ENCODE measurements at regions not wholly inside any gene's neighbourhood (a gene's known extent, or its start where the extent isn't known, plus 50 kb on each side); places are given as distances from the start of the nearest gene placed in this dataset.

- Mint-ChIP-seq H3K9me3 (no peaks in the 10 kb centered on the region), H3K27ac (no peak overlapping the region), H3K4me1 (no peaks in the 10 kb centered on the region), H3K4me3 (no peak overlapping the region), H3K27me3 (ENCODE audit: low read depth) (no peaks in the 10 kb centered on the region), H3K36me3 (no peaks in the 10 kb centered on the region)
- TF ChIP-seq CTCF (IDR thresholded peaks at IDR 0.05; ENCODE audit: unreplicated experiment): no peak
- no peak for DNase-seq (ENCODE audit: low spot score in 2 of 2, unreplicated experiment in 2 of 2)
Measured at GRCh38 chr5:42059291-42059690, 134.2 kb downstream of the FBXO4 start.

DNA sequence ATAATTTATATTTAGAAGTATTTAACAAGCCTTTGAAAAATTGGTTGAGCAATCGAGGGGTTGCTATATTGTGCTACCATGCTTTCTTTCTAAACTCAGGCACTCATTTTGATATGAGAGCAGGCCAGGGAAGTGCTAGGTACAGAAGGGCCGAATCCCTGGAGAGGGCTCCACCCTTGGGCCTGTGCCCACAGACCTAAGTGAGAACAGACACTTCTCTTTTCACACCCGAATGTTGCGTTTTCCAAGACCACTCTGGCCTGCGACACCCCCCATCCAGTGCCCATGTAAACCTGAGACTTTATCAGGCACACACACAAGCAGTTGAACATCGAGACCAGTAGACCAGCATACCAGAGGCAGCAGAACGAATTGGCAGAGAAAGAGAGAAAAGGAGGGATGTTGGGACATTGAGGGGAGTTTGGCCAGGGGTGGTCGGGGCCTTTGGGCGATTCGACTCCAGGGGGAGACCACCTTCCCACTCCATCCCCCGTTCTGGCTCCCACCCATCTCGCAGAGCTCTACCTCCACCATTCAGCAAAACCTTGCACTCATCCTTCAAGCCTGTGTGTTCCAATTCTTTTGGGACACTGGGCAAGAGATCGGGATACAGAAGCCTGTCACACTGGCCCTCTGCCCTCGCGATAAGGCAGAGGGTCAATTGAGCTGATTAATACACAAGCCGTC lies 134.8 kb downstream of the FBXO4 start:
- Mint-ChIP-seq H3K27ac (no peak overlapping the region), H3K4me1 (no peaks in the 10 kb centered on the region), H3K9me3 (no peaks in the 10 kb centered on the region), H3K36me3 (no peaks in the 10 kb centered on the region), H3K4me3 (no peak overlapping the region), H3K27me3 (ENCODE audit: low read depth) (no peaks in the 10 kb centered on the region)
- no peak for TF ChIP-seq CTCF (IDR thresholded peaks at IDR 0.05; ENCODE audit: unreplicated experiment)
- DNase-seq (ENCODE audit: low spot score in 2 of 2, unreplicated experiment in 2 of 2): no peak

- no peaks in the 10 kb centered on the region for H3K27me3 Mint-ChIP-seq (ENCODE audit: low read depth)
- H3K9me3 Mint-ChIP-seq: no peaks in the 10 kb centered on the region
- H3K4me1 Mint-ChIP-seq: no peaks in the 10 kb centered on the region
- no peak for DNase-seq (ENCODE audit: low spot score in 2 of 2, unreplicated experiment in 2 of 2)
- no peaks in the 10 kb centered on the region for H3K36me3 Mint-ChIP-seq
- TF ChIP-seq CTCF (IDR thresholded peaks at IDR 0.05; ENCODE audit: unreplicated experiment): no peak
- H3K27ac Mint-ChIP-seq: no peak overlapping the region
- H3K4me3 Mint-ChIP-seq: no peak overlapping the region
Measured at GRCh38 chr5:42061121-42061520, 136.0 kb downstream of the FBXO4 start.

GRCh38 chr5:42064821-42065220 lies 139.7 kb downstream of the FBXO4 start:
- no peaks in the 10 kb centered on the region for H3K27me3 Mint-ChIP-seq (ENCODE audit: low read depth)
- no peaks in the 10 kb centered on the region for H3K36me3 Mint-ChIP-seq
- no peak overlapping the region for H3K4me3 Mint-ChIP-seq
- H3K27ac Mint-ChIP-seq: no peak overlapping the region
- H3K4me1 Mint-ChIP-seq: no peaks in the 10 kb centered on the region
- no peak for TF ChIP-seq CTCF (IDR thresholded peaks at IDR 0.05; ENCODE audit: unreplicated experiment)
- DNase-seq (ENCODE audit: low spot score in 2 of 2, unreplicated experiment in 2 of 2): no peak
- H3K9me3 Mint-ChIP-seq: peaks cover 4% of the 10 kb centered on the region

- H3K27ac Mint-ChIP-seq: no peak overlapping the region
- H3K9me3 Mint-ChIP-seq: peaks cover 4% of the 10 kb centered on the region
- TF ChIP-seq CTCF (IDR thresholded peaks at IDR 0.05; ENCODE audit: unreplicated experiment): no peak
- H3K4me1 Mint-ChIP-seq: no peaks in the 10 kb centered on the region
- H3K27me3 Mint-ChIP-seq (ENCODE audit: low read depth): no peaks in the 10 kb centered on the region
- H3K36me3 Mint-ChIP-seq: no peaks in the 10 kb centered on the region
- DNase-seq (ENCODE audit: low spot score in 2 of 2, unreplicated experiment in 2 of 2): no peak
- H3K4me3 Mint-ChIP-seq: no peak overlapping the region
Measured at GRCh38 chr5:42066131-42066530, 141.1 kb downstream of the FBXO4 start.

GRCh38 chr5:42074353-42074752 lies 149.3 kb downstream of the FBXO4 start:
- peaks cover 10% of the 10 kb centered on the region for H3K9me3 Mint-ChIP-seq
- H3K4me1 Mint-ChIP-seq: no peaks in the 10 kb centered on the region
- H3K36me3 Mint-ChIP-seq: no peaks in the 10 kb centered on the region
- no peak for DNase-seq (ENCODE audit: low spot score in 2 of 2, unreplicated experiment in 2 of 2)
- H3K27me3 Mint-ChIP-seq (ENCODE audit: low read depth): no peaks in the 10 kb centered on the region
- H3K4me3 Mint-ChIP-seq: no peak overlapping the region
- H3K27ac Mint-ChIP-seq: no peak overlapping the region
- no peak for TF ChIP-seq CTCF (IDR thresholded peaks at IDR 0.05; ENCODE audit: unreplicated experiment)

Measured in mesothelial cell of epicardium (in vitro differentiated cells).